ENCODE measurements at regions not wholly inside any gene's neighbourhood (a gene's known extent, or its start where the extent isn't known, plus 50 kb on each side); places are given as distances from the start of the nearest gene placed in this dataset.

- TF ChIP-seq, protein P1, sequence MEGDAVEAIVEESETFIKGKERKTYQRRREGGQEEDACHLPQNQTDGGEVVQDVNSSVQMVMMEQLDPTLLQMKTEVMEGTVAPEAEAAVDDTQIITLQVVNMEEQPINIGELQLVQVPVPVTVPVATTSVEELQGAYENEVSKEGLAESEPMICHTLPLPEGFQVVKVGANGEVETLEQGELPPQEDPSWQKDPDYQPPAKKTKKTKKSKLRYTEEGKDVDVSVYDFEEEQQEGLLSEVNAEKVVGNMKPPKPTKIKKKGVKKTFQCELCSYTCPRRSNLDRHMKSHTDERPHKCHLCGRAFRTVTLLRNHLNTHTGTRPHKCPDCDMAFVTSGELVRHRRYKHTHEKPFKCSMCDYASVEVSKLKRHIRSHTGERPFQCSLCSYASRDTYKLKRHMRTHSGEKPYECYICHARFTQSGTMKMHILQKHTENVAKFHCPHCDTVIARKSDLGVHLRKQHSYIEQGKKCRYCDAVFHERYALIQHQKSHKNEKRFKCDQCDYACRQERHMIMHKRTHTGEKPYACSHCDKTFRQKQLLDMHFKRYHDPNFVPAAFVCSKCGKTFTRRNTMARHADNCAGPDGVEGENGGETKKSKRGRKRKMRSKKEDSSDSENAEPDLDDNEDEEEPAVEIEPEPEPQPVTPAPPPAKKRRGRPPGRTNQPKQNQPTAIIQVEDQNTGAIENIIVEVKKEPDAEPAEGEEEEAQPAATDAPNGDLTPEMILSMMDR (IDR thresholded peaks at IDR 0.05 in 4 of 5, conservative IDR thresholded peaks at IDR 0.05 in 1 of 5), result no peak
- no peak for TF ChIP-seq POLR2A (IDR thresholded peaks at IDR 0.05)
Observed at GRCh38 chr2:106025796-106026195, 168.3 kb downstream of the UXS1 start.
